PC-3 (cell line): ENCODE measurements at regions not wholly inside any gene's neighbourhood (a gene's known extent, or its start where the extent isn't known, plus 50 kb on each side); places are given as distances from the start of the nearest gene placed in this dataset.

Source experiments
- EZH2phosphoT487 ChIP-seq: fragments of 300-600 bp; sonication (generic); IDR thresholded peaks from 2 replicates; pipeline ENCODE4 v1.6.1; 2018; ENCODE audit warnings: mild to moderate bottlenecking, antibody characterized with exemption, low read length, borderline replicate concordance
- TF ChIP-seq, protein P1 (sequence below): fragments of 300-600 bp; sonication (generic); conservative IDR thresholded peaks from 2 replicates; pipeline ENCODE4 v1.5.1; 2017; ENCODE audit warnings: antibody characterized with exemption, low read depth, mild to moderate bottlenecking, low read length

DNA sequence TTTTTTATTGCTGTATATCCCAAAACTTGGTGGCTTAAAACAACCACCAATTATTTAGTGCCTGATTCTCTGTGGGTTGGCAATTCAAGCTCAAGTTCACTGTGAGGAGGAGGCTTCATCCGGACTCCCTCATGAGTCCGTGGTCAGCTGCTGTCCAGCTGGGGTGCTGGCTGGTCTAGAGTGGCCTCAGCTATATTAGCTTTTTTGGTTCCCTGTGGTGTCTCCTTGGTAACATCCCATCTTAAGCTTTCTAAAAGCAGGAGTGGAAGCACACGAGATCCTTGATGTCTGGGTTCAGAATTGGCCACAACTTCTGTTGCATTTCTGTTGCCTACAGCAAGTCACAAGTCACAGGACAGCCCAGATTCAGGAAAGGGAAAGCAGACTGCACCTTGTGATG is 536.5 kb upstream of the FZD8 start:
- TF ChIP-seq, protein P1, sequence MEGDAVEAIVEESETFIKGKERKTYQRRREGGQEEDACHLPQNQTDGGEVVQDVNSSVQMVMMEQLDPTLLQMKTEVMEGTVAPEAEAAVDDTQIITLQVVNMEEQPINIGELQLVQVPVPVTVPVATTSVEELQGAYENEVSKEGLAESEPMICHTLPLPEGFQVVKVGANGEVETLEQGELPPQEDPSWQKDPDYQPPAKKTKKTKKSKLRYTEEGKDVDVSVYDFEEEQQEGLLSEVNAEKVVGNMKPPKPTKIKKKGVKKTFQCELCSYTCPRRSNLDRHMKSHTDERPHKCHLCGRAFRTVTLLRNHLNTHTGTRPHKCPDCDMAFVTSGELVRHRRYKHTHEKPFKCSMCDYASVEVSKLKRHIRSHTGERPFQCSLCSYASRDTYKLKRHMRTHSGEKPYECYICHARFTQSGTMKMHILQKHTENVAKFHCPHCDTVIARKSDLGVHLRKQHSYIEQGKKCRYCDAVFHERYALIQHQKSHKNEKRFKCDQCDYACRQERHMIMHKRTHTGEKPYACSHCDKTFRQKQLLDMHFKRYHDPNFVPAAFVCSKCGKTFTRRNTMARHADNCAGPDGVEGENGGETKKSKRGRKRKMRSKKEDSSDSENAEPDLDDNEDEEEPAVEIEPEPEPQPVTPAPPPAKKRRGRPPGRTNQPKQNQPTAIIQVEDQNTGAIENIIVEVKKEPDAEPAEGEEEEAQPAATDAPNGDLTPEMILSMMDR, result no peak
- no peak for TF ChIP-seq EZH2phosphoT487
